NCI-H524 (cell line): ENCODE measurements at regions not wholly inside any gene's neighbourhood (a gene's known extent, or its start where the extent isn't known, plus 50 kb on each side); places are given as distances from the start of the nearest gene placed in this dataset.
A peak's percentile ranks its signal among the peaks of the same experiment; 100 is the strongest.
"Not testable (repeated sequence)": the region's sequence is repeated elsewhere in the genome, so short reads cannot be mapped to it uniquely, and the experiment has no call there.

Experiments
- DNase-seq, 2 experiments: peaks; one replicate each; lab custom pipeline; 2025; lab: John Stamatoyannopoulos, UW

DNA sequence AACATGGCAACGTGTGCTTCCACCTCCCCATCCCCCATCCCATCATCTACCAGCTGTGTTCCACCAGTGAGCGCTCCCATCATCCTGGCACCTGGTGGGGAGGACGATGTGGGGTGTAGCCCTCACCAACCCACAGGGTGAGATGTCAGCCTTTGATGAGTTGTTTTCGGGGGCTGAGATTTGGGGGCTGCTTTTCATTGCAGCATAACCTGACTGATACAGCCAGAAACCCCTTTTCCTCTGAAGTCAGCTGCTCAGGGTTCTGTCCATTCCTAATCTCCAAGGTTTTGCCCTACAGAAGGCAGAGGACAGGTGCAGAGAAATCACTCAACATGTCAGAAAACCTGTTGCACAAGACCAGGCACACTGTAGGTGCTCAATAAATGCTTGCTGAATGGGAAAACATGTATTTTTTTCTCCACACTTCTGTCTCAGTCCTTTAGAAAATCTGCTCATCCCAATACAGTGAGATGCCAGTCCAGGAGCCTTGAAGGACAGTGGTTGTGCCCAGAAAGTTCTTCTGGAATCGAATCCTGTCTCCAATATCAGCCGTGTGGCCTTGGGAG lies 239.8 kb downstream of the RBM19 start:
- no peak for DNase-seq

DNA sequence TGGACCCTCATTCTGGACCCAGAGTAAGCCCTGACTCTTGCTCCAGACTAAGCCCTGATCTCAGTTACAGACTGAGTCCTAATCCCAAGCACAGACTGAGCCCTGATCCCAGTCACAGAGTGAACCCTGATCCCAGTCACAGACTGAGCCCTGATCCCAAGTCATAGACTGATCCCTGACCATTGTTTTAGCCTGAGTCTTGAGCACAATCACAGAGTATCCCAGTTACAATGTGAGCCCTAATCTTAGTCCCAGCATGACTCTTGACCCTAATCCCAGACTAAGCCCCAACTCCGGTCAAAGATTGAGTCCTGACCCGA lies 240.6 kb downstream of the RBM19 start:
- DNase-seq, result no peak

DNA sequence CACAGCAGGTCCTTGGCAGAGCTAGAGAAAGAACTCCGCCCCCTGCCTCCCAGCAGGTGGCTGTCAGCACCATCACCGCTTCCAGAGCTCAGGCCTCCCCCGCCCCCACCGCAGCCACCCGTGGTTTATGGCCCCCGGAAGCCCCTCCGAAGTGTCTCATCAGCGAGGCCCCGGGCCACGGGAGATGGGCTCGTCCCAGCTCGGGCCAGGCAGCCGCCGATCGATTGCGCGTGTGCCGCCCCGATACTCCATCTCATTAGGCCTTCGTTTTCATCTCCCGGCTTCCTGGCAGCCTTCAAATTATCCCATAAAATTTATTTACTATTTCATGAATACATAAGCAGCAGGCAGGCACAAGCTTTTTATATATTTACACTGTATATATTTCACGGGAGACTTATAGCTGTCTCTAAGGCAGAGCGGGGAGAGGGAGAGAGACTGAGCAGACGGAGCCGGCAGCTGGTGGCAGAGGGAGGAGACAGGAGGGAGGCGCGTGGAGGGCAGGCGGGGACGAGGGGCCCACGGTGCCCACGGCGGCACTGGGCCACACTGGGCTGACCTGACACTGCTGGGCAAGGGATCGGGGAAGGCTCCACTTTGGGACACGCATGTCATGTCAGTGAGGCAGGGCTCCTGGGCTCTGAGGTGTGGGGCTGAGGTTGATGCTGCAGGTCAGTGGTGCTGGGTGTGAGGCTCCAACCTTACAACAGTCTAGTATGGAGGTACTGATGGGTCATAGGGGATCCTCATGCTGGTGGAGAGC lies 241.2 kb downstream of the RBM19 start:
- peak; percentile 31 to 64 for DNase-seq

DNA sequence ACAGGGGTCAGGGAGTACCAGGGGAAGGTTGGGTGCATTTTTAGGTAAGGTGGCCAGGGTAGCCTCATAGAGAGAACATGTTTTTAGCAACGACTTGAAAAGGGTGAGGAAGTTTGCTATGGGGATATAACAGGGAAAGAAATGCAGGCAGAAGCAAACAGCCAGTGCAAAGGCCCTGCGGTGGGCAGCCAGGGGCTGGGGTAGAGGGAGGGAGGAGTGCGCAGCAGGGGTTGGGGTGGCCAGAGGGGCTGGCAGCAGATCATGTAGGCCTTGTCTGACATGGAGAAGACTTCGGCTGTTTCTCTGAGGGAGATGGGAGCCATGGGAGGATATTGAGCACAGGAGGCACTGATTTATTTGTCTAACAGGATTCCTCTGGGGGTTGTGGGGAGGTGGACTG lies 242.5 kb downstream of the RBM19 start:
- DNase-seq, result no peak

DNA sequence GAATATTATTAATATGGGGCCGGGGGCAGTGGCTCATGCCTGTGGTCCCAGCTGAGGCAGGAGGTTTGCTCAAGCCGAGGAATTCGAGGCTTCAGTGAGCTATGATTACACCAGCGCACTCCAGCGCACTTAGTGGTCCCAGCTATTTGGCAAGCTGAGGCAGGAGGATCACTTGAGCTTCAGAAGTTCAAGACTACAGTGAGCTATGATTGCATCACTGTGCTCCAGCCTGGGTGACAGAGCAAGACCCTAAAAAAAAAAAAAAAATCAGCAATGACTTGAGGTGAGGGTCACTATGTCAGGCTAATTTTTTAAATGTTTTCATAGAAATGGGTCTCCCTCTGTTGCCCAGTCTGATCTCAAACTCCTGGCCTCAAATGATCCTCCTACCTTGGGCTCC lies 243.4 kb downstream of the RBM19 start:
- DNase-seq, result no peak

DNA sequence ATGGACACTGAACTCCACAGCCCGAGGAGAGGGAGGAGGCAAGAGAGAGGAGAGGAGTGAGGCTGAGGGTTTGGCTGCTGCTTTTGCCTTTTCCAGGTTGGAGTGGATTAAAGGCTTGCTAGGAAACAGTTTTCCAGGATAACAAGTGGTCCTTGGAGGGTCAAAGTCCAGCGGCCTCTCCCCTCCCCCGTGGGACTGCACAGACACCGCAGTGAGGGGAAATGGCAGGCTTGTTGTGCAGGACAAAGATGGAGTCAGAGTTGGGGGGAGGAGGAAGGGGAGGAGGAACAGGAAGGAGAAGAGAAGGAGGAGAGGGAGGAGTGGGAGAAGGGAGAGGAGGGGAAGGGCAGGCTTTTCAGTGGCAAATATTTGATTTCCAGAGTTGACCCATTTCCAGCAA lies 245.5 kb downstream of the RBM19 start:
- DNase-seq, result no peak

DNA sequence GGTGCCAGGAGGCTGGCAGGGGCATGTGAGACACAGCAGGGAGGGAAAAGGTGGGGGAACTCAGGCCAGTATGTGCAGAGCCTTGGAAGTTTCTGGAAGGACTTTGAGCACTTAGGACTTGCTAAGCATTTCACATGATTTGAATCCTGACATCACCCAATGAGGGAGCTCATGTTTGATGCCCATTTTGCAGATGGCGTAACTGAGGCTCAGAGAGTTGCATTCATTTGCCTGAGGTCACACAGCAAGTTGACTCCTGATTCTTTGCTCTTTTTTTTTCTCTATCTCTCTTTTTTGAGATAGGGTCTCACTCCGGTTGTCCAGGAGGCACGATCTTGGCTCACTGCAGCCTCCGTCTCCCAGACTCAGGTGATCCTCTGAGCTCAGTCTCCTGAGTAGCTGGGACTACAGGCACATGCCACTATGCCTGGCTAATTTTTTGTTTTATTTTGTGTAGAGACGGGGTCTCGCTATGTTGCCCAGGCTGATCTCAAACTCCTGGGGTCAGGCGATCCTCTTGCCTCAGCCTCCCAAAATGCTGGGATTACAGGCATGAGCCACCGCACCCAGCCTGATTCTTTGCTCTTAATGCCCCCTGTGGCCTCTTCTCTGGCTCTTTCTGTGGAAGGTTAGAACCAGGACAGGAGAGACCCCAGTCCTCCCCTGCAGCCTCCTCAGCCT lies 246.1 kb downstream of the RBM19 start:
- no peak for DNase-seq

DNA sequence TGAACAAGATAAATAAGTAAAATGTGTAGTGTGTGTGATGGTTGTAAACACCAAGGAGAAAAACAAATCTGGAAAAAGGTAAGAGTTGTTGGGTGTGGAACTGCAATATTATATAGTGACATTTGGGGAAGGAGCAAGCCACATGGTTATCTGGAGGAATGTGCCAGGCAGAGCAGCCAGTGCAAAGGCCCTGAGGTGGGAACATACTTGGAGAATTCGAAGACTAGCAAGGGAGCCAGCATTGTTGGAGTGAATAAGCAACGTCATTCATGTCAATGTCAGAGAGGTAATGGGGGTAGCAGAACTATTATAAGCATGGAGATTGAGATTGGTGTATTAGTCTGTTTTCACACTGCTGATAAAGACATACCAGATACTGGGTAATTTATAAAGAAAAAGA lies 241.5 kb upstream of the LHX5 start:
- no peak for DNase-seq

DNA sequence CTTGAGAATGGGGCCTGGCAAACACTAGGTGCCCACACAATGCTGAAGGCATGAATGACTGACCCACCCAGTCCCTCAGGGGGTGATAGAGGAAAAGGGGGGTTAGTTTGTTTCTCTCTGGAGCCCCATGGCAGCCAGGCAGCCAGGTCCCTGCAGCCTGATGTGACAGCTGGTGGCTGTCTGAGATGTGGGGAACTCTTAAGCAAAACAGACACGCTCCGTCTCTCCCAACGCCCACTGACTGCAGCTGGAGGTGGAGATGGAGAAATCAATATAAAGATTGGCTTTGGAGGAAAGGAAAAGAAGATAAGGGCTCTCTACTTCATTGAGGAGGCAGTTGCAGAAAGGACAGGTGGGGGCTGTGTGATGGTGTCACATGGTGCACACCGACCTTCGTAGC lies 240.8 kb upstream of the LHX5 start:
- DNase-seq, result peak in 1 of 2 experiments; percentile 10

DNA sequence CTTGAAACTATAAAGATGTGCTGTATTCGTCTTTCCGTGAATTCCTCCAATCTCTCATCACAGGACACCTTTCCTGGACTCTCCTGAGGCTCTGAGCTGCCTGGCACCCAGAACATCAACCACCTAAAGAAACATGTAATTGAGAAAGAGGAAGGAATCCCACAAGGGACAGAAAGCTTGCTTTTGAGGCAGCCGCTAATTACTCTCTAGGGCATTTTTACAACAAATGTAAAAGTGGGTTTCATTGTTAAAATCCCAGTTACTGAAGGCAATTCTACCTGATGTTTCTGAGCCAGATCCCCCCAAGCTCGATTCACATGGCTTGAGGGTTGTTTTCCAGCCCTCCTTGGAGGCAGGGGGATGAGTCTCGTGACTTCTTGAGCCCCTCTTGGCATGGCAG lies 238.5 kb upstream of the LHX5 start:
- DNase-seq, result no peak

DNA sequence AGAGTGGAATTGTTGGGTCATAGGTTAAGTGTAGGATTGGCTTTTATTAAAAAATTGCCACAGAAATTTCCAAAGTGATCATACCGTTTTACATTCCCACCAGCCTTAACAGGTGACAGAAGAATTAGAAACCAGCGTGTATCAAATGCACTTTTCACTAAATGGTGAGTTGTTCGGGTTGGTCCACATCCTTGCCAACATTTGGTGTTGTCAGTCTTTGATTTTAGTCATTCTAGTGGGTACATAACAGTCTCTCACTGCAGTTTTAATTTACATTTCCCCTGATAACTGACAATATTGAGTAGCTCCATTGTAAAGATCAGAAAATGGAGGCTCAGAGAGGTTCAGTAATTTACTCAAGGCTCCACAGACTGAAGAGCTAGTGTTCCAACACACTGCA lies 237.8 kb upstream of the LHX5 start:
- DNase-seq, result no peak

DNA sequence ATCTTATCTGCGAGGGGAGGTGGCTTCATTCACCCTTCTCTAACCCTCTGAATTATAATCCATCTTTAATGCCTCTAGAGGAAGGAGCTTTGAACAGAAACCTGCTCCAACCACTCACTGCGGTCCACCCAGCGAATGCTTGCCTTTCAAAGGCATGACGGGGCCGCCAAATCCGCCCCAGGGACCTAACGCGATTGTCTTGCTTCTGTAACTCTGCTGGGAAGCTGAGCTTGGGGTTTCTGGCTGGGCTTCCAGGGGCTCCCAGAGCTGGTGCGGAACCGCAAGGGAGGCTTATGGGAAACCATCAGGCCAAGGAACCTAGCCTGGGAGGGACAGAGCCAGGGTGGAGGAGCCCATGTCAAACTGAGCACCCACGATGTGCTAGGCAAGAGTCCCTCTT lies 231.2 kb upstream of the LHX5 start:
- DNase-seq, result no peak

DNA sequence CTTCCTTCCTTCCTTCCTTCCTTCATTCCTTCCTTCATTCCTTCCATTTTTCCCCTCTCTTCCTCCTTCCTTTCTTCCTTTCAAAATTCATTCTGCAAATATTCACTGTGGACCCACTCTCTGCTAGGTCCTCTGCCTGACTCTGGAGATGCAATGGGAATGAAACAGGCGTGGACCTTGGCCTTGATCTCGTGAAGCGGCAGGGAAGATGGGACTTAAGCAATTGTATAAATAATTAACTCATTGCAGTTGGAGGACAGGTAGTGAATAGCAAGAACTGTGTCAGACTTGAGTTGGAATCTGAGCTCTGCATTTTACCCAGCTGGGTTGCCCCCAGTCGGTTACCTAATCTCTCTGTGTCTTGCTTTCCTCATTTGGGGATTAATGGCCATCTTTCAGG lies 230.6 kb upstream of the LHX5 start:
- peak in 1 of 2 experiments; percentile 6 for DNase-seq

DNA sequence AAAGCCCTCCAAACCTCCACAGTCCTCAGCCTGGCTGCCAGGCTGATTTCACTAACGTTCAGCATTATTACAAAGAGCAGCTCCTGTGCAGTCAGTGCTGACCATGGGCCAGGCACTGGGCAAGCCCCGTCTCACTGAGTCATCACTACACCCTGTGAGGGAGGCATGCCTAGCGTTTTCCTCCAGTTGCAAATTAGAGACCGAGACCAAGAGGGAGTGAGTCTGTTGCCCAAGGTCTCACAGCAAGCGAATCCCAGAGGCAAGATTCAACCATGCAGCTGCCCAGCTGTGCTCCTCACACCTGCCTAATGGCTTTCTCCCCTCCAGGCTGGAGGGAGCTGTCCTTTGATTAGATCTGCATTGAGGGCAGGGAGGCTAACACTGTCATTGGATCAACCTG lies 229.3 kb upstream of the LHX5 start:
- DNase-seq, result no peak

DNA sequence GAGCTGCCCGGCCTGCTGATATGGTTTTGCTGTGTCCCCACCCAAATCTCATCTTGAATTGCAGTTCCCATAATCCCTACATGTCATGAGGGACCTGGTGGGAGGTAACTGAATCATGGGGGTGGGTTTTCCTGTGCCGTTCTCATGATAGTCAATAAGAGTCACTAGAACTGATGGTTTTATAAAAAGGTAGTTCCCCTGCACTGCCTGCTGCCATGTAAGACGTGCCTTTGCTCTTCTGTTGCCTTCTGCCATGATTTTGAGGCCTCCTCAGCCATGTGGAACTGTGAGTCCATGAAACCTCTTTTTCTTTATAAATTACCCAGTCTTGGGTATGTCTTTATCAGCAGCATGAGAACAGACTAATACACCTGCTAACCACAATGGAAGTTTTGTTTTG lies 228.3 kb upstream of the LHX5 start:
- DNase-seq, result not testable (repeated sequence)

DNA sequence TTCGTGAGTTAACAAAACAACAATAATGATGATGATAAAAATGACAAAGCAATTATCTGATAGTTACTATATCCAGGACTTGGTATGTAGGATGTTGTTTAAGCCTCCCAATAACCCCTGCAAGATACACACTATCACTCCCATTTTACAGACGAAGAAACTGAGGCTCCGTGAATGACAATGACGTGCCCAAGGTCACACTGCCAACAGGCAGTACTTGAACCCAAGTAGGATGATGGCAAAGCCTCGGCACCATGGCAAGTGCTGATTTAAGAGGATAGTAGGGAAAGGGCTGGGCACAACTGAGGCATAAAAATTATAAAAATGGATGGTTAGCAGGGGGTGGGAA lies 226.8 kb upstream of the LHX5 start:
- DNase-seq, result no peak

DNA sequence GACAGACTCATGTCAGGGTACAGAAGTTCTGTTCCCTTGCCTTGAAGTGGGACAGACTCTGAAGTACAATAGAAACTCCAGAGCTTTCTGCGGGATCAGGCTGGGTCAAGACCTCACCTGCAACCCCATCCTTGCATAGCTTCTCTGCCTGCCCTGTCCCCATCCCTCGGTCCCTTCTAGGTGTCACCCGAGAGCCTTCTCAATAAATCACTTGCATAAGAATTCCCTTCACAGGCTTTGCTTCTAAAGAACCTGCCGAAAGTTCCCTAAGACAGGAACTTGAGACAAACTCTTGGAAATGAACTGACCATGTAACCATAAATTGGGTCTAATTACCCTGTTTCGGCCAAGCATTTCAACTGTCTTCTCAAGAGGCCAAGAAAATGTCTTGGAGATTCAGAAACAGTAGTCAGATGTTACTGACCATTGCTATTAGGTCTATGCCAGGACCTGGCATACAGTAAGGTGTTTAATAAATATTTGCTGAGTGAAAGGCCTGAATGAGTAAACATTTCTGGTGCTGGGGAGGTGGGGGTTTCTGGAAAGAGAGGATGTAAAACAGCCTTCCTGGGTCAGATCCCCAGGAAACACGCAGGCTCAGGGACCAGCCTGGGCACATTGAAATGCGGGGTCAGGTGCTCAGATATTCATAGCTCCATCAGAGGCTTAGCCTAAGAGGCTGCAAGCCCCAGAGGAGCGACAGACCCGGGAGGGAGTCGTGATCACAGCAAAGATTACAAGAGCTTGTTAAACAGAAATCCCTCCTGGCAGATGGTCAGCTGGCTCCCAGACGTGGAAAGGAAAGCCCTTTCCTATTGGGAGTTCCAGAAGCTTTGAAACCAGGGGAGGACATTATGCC lies 226.2 kb upstream of the LHX5 start:
- peak; percentile 95 to 98 for DNase-seq

DNA sequence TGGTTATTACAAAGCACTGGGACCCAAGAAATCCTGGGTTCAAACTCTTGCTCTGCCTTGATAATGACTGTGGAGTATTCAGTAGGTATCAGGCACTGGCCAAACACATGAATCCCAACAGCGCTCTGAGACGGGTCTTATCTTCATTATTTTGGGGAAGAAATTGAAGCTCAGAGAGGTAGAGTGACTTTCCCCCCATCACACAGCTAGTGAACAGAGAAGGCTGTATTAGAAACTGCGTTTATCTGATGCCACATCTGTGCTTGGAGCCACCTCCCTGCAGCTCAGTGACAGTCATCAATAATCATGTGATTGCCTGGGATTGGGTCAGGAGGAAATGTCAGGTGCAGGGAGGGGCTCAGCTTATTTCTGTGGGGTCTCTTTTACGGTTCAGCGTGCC lies 225.4 kb upstream of the LHX5 start:
- no peak for DNase-seq

DNA sequence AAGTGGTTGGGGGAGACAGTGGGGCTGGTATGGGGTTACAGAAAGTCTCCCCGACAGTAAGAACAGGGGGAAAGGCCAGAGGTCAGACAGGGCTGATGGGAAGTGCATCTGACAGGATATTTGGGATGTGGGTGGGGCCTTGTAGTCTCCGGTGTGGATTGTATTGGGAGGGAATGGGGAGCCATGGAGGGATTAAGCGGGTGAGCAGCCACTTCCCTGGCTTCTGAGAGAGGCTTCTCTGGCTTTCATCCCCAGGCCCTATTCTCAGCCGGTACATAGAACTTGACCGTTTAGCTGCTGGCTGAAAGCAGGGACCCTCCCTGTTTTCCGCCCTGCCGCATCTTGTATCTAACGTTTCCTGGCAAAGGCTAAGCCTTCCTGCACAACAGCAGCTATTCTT lies 222.0 kb upstream of the LHX5 start:
- DNase-seq, result peak in 1 of 2 experiments; percentile 43

DNA sequence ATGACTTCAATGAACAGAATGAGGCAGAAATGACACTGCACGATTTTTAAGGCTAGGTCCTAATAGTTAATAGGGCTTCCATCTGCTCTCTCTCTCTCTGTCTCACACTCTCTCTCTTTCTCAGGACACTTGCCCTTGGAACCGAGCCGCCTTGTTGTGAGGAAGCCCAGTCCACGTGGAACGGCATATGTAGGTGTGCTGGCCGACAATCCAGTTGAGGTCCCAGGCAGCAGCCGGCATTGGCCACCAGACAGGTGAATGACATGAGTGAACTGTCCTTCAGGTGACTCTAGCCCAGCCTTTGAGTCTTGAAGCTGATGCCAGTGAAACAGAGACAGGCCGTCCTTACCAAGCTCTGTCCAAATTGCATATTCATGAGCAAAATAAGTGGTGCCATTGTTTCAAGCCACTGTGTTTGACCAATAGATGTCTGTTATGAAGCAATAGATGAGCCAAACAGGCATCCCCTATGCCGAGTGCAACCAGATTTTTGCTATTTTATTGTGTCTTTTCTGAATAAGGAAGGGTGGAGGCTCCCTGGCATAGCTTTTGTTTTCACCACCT lies 217.5 kb upstream of the LHX5 start:
- no peak for DNase-seq

DNA sequence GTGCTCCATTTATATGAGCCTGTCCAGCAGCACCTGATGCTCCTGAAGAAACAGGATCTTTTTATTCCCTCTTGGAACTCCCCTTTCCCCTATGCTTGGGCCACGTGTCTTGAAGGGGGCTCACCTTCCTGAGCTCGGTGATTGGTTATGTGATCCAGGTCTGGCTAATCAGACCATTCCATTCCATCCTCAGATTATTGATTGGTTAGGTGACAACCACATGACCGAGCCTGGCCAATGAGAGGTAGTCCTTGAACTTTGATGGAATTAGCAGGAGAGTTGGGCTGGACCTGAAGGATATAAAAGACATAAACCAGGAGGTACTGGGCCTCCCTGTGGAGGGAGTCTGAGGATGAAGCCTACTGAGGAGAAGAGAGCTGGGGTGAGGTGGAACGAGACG lies 216.6 kb upstream of the LHX5 start:
- no peak for DNase-seq
